NCI-H187 (cell line): ENCODE measurements at regions not wholly inside any gene's neighbourhood (a gene's known extent, or its start where the extent isn't known, plus 50 kb on each side); places are given as distances from the start of the nearest gene placed in this dataset.
"Not testable (repeated sequence)": the region's sequence is repeated elsewhere in the genome, so short reads cannot be mapped to it uniquely, and the experiment has no call there.

Experiments used
- DNase-seq, 2 experiments: peaks; one replicate each; lab custom pipeline; 2025; lab: John Stamatoyannopoulos, UW

- DNase-seq, result no peak
Measured at GRCh38 chr16:26505496-26505895, 561.2 kb upstream of the C16orf82 start.

- not testable (repeated sequence) for DNase-seq
Measured at GRCh38 chr16:26508946-26509345, 557.8 kb upstream of the C16orf82 start.

GRCh38 chr16:26510924-26511323 is 555.8 kb upstream of the C16orf82 start:
- DNase-seq, result no peak

GRCh38 chr16:26511463-26511862 is 555.3 kb upstream of the C16orf82 start:
- no peak for DNase-seq

DNA sequence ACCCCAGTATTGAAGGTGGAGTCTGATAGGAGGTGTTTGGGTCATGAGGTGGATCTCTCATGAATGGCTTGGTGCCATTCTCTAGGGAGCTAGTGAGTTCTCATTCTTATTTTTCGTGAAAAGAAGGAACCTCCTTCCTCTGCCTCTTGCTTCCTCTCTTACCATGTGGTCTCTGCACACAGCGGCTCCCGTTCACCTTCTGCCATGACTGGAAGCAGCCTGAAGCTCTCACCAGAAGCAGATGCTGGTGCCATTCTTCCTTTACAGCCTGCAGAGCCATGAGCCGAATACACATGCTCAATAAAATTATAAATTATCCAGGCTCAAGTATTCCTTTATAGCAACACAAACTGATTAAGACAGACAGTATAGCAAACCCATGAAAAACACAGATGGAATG is 545.1 kb upstream of the C16orf82 start:
- DNase-seq, result no peak

- DNase-seq, result no peak
Measured at GRCh38 chr16:26524281-26524680, 542.4 kb upstream of the C16orf82 start.

DNA sequence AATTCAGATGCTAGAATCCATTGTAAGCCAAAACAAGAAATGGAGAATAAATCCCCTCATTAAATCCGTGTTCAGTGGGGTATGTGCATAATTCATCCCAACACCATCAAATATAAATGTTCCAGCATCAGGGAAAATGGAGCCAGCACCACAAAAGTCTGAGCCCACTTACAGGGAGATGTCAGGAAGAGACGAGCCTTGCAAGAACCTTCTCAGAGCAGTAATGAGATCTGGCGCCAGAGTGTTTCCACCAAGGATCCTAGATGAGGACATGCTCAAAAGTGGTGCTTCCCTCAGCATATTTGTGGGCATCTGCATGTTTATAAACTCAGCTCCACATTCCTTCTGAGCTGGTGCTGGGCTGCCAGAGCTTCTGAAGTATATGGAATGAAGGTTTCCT is 541.9 kb upstream of the C16orf82 start:
- no peak for DNase-seq

DNA sequence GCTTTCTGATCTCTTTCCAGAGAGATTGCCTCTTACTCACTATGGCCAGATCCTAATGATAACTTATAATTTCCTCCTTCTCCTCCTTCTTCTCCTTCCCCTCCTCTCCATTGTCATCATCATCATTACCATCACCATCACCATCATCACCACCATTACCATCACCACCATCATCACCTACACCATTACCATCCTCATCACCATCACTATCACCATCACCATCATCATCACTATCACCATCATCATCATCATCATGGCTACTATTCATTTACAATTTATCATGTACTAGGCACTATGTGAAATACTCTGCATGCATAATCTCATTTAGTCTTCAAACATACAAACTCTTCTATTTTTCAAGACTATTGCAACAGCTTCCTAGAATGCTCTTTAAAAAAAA is 540.9 kb upstream of the C16orf82 start:
- no peak for DNase-seq

DNA sequence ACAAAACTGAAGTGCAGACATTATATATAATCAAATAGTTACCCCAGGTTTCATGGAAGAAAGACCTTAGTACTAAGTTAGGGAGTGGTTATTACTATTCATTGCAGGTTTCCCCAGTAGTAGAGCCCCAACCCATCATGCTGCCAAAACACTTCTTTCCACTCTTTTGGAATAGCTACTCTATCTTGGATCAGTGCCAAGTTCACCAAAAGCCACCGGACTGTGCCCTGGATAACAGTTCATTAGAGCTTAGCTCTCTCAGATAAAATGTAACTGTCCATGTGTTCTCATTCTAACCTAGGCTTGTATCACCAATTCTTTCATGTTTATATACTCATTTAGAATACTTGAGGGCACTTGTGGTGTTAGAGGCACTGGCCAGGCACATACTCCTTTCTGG is 540.1 kb upstream of the C16orf82 start:
- no peak for DNase-seq

- DNase-seq, result no peak
Measured at GRCh38 chr16:26530584-26531289, 536.0 kb upstream of the C16orf82 start.

- DNase-seq, result no peak
Measured at GRCh38 chr16:26531290-26531730, 535.4 kb upstream of the C16orf82 start.

- no peak for DNase-seq
Measured at GRCh38 chr16:26532456-26532855, 534.3 kb upstream of the C16orf82 start.

DNA sequence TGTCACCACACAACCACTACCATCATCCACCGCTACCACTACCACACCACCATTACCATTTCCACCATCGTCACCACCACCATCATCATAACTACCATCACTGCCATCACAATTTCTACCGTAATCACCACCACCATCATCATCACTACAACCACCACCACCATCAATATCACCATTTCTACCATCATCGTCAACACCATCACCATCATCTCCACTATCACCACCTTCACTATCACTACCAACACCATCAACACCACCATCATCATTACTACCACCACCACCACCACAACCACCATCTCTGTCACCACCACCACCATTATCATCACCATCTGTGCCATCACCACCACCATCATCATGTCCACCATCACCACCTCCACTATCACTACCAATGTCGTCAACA is 524.5 kb upstream of the C16orf82 start:
- DNase-seq, result no peak

- DNase-seq, result no peak
Measured at GRCh38 chr16:26546573-26546972, 520.2 kb upstream of the C16orf82 start.

GRCh38 chr16:26547681-26548080 is 519.0 kb upstream of the C16orf82 start:
- DNase-seq, result no peak

GRCh38 chr16:26550111-26550610 is 516.6 kb upstream of the C16orf82 start:
- DNase-seq, result no peak

- no peak for DNase-seq
Measured at GRCh38 chr16:26554030-26554429, 512.7 kb upstream of the C16orf82 start.

DNA sequence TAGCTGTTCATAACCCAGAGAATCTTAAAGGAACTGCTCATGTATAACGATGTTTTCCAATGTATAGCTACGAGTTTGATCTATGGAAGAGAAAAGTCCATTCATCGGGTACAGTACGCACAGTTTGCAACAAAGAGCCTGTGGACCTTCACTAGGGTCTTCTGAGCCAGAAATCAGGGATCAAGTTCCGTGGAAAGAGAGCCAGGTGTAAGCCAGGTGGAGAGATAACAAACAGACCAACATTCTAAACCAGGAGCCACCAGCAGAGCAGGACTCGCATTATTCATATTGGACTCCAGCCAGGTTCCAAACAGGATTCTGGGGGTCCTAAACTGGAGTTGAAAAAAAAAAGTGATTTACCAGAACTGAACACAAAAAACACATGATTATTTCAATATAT is 505.4 kb upstream of the C16orf82 start:
- no peak for DNase-seq

- DNase-seq, result no peak
Measured at GRCh38 chr16:26563018-26563417, 503.7 kb upstream of the C16orf82 start.

DNA sequence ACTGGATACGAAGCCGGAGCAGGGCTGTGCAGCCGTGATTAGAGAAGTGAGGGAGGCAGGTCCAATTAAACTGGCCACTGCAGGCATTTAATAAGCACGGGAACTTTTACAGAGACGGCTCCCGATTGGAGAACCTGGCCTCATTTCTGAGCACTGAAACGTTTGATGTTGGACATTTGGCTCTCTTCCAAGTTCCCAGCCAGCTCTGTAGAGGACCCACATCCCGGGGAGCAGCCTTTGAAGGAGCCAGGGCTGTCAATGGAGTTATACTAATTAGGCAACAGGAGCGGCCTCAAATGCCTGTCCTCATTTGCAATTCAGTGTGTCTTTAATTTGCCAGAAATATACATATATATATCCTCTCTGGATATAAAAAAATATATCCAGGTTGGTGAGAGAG is 499.4 kb upstream of the C16orf82 start:
- no peak for DNase-seq

GRCh38 chr16:26569793-26570192 is 496.9 kb upstream of the C16orf82 start:
- DNase-seq, result no peak

GRCh38 chr16:26578748-26579147 is 488.0 kb upstream of the C16orf82 start:
- DNase-seq, result no peak

- no peak for DNase-seq
Measured at GRCh38 chr16:26583803-26584202, 482.9 kb upstream of the C16orf82 start.

GRCh38 chr16:26593700-26594099 is 473.0 kb upstream of the C16orf82 start:
- DNase-seq, result no peak
